GM10266 (cell line): ENCODE measurements at regions not wholly inside any gene's neighbourhood (a gene's known extent, or its start where the extent isn't known, plus 50 kb on each side); places are given as distances from the start of the nearest gene placed in this dataset.

Experiments
- DNase-seq: peaks from one replicate; pipeline ENCODE4 v3.0.0; 2012; ENCODE audit errors: extremely low spot score
- TF ChIP-seq, protein P1 (sequence below): IDR thresholded peaks from 2 replicates; pipeline ENCODE4 v1.5.1; 2012; ENCODE audit warnings: mild to moderate bottlenecking, low read depth; ENCODE audit not compliant: control insufficient read depth, insufficient read depth; ENCODE audit errors: missing control alignments

GRCh38 chr12:90338365-90338764, 616.6 kb downstream of the CCER1 start:
- TF ChIP-seq, protein P1, sequence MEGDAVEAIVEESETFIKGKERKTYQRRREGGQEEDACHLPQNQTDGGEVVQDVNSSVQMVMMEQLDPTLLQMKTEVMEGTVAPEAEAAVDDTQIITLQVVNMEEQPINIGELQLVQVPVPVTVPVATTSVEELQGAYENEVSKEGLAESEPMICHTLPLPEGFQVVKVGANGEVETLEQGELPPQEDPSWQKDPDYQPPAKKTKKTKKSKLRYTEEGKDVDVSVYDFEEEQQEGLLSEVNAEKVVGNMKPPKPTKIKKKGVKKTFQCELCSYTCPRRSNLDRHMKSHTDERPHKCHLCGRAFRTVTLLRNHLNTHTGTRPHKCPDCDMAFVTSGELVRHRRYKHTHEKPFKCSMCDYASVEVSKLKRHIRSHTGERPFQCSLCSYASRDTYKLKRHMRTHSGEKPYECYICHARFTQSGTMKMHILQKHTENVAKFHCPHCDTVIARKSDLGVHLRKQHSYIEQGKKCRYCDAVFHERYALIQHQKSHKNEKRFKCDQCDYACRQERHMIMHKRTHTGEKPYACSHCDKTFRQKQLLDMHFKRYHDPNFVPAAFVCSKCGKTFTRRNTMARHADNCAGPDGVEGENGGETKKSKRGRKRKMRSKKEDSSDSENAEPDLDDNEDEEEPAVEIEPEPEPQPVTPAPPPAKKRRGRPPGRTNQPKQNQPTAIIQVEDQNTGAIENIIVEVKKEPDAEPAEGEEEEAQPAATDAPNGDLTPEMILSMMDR = no peak
- DNase-seq = no peak

GRCh38 chr12:90337018-90337417, 618.0 kb downstream of the CCER1 start:
- TF ChIP-seq, protein P1 = no peak
- DNase-seq = no peak

DNA sequence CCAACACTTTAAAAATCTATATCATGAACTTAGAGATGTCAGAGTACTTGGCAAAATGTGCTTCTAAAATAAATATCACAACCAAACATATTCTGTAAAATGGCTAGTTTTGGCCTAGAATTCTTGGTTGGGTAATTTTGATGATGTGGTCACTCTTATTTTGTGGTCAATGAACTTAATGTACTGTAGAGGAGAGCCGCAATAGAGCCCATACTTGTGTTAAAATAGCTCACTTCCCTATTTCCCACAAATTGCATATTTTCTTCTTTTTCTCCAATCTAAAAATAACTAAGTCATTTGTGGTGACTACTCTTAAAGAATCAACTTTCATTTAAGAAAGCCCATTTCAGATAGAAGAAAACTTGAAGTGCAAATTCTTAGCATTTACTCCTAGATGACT, 619.4 kb downstream of the CCER1 start:
- no peak for DNase-seq
- TF ChIP-seq, protein P1 = no peak

- DNase-seq = no peak
- TF ChIP-seq, protein P1 = no peak
These were observed 621.0 kb downstream of the CCER1 start for GRCh38 chr12:90333939-90334338.

GRCh38 chr12:90333424-90333823, 621.6 kb downstream of the CCER1 start:
- DNase-seq = no peak
- TF ChIP-seq, protein P1 = no peak

DNA sequence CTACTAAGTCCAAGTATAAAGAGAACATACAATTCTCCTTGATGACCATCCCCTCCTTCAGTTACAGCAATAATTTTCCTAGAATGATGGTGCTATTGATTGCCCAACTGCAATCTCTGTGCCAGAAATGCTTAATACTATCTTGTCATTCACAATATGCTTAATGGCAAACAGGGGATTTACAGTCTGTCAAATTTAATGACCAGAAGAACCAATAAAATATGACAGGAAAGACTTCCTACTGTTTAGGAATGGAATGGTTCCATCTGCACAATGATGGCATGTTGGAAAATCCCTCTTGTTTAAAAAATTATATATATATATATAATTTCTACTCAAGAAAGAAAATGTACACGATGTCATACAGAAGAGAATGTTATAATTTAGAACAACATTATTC, 623.2 kb downstream of the CCER1 start:
- TF ChIP-seq, protein P1 = no peak
- no peak for DNase-seq

GRCh38 chr12:90331262-90331661, 622.6 kb upstream of the ATP2B1 start:
- DNase-seq = no peak
- TF ChIP-seq, protein P1 = no peak
